SK-N-SH (cell line): ENCODE measurements at regions not wholly inside any gene's neighbourhood (a gene's known extent, or its start where the extent isn't known, plus 50 kb on each side); places are given as distances from the start of the nearest gene placed in this dataset.

Experiments used
- CTCF ChIA-PET: fragments of 300-600, 350-600 bp; formaldehyde crosslinking; extraction: SDS; loops from one replicate; lab custom pipeline; 2021; lab: Yijun Ruan, JAX
- POLR2A ChIA-PET: fragments of 350-600 bp; sonication (Branson Sonifier 250); formaldehyde crosslinking; extraction: SDS; loops from one replicate; lab custom pipeline; 2020; ENCODE audit warnings: antibody characterized with exemption, inconsistent platforms; lab: Yijun Ruan, JAX
- DNase-seq: peaks from one replicate; pipeline ENCODE4 v3.0.0; 2012
- H2AFZ ChIP-seq: fragments of 200-600 bp; sonication (generic); 2 replicates; pipeline ENCODE4 v1.8.1; 2016; ENCODE audit warnings: antibody characterized with exemption, mild to moderate bottlenecking, low read depth
- H3F3A ChIP-seq: fragments of 200-600 bp; sonication (generic); replicated peaks from 2 replicates; pipeline ENCODE3; 2016; ENCODE audit warnings: antibody characterized with exemption, mild to moderate bottlenecking; ENCODE audit not compliant: insufficient read depth
- H3K27ac ChIP-seq, 2 experiments: fragments of 200-500 bp in 1 of 2; fragments of 200-600 bp in 1 of 2; sonication (Bioruptor generic) in 1 of 2; sonication (generic), shearing (Covaris generic) in 1 of 2; 2 replicates each; pipeline versions ENCODE4 v1.5.1 to v1.6.1; 2014 to 2016; ENCODE audit warnings: low read depth in 2 of 2, inconsistent platforms in 1 of 2, low read length in 1 of 2, mild to moderate bottlenecking in 1 of 2, mixed read lengths in 1 of 2
- H3K27me3 ChIP-seq: fragments of 200-600 bp; sonication (generic), shearing (Covaris generic); 2 replicates; pipeline ENCODE4 v1.6.1; 2016; ENCODE audit warnings: mixed run types; ENCODE audit not compliant: insufficient read depth
- H3K36me3 ChIP-seq, 2 experiments: fragments of 200-500 bp in 1 of 2; fragments of 200-600 bp in 1 of 2; sonication (Bioruptor generic) in 1 of 2; sonication (generic) in 1 of 2; replicated peaks in 1 of 2; 2 replicates each; pipeline versions ENCODE3 to v1.5.1; 2014 to 2016; ENCODE audit warnings: low read length in 1 of 2, mild to moderate bottlenecking in 1 of 2; ENCODE audit not compliant: insufficient read depth in 2 of 2, control insufficient read depth in 1 of 2
- H3K4me1 ChIP-seq, 2 experiments: fragments of 200-500 bp in 1 of 2; fragments of 200-600 bp in 1 of 2; sonication (Bioruptor generic) in 1 of 2; sonication (generic), shearing (Covaris generic) in 1 of 2; 2 replicates each; pipeline versions ENCODE4 v1.5.1 to v1.6.1; 2014 to 2016; ENCODE audit warnings: low read depth in 1 of 2, low read length in 1 of 2, mixed run types in 1 of 2; ENCODE audit not compliant: insufficient read depth in 2 of 2, control insufficient read depth in 1 of 2
- H3K4me2 ChIP-seq: fragments of 200-600 bp; sonication (generic), shearing (Covaris generic); 2 replicates; pipeline ENCODE4 v1.6.1; 2017; ENCODE audit warnings: mixed run types
- H3K4me3 ChIP-seq, 2 experiments: fragments of 200-500 bp in 1 of 2; fragments of 200-600 bp in 1 of 2; sonication (Bioruptor generic) in 1 of 2; sonication (generic), shearing (Covaris generic) in 1 of 2; 2 replicates each; pipeline versions ENCODE4 v1.5.1 to v1.8.1; 2014 to 2016; ENCODE audit warnings: low read depth in 2 of 2, inconsistent platforms in 1 of 2, low read length in 1 of 2, mild to moderate bottlenecking in 1 of 2, mixed read lengths in 1 of 2, moderate library complexity in 1 of 2
- H3K79me2 ChIP-seq: fragments of 200-600 bp; sonication (generic); 2 replicates; pipeline ENCODE4 v1.8.1; 2017; ENCODE audit warnings: mild to moderate bottlenecking; ENCODE audit not compliant: insufficient read depth
- H3K9ac ChIP-seq: fragments of 200-600 bp; sonication (generic); 2 replicates; pipeline ENCODE4 v1.6.1; 2017; ENCODE audit warnings: mixed run types
- H3K9me2 ChIP-seq: fragments of 200-600 bp; sonication (generic); 2 replicates; pipeline ENCODE4 v1.6.1; 2017; ENCODE audit warnings: mixed run types
- H3K9me3 ChIP-seq: fragments of 200-600 bp; sonication (generic); 2 replicates; pipeline ENCODE4 v1.6.1; 2017; ENCODE audit warnings: mixed run types, mild to moderate bottlenecking, moderate library complexity
- H4K20me1 ChIP-seq: fragments of 200-600 bp; sonication (generic); 2 replicates; pipeline ENCODE4 v1.6.1; 2017; ENCODE audit warnings: mild to moderate bottlenecking, mixed run types; ENCODE audit not compliant: insufficient read depth
- CHD2 ChIP-seq: fragments of 150-350 bp; IDR thresholded peaks from 2 replicates; pipeline ENCODE4 v1.6.1; 2018; ENCODE audit warnings: low read length; ENCODE audit not compliant: partially characterized antibody
- ELF1 ChIP-seq: IDR thresholded peaks from 2 replicates; pipeline ENCODE4 v1.4.0; 2012
- EP300 ChIP-seq, 2 experiments: IDR thresholded peaks; 2 replicates each; pipeline versions ENCODE4 v1.4.0 to v1.6.1; 2012; ENCODE audit warnings: borderline replicate concordance in 1 of 2, low read depth in 1 of 2, low read length in 1 of 2
- EZH2phosphoT487 ChIP-seq: fragments of 200-600 bp; sonication (generic); IDR thresholded peaks from 2 replicates; pipeline ENCODE4 v1.6.1; 2017; ENCODE audit warnings: low read depth, mixed run types, mild to moderate bottlenecking, antibody characterized with exemption, moderate library complexity, borderline replicate concordance
- FOXM1 ChIP-seq: IDR thresholded peaks from 2 replicates; pipeline ENCODE4 v1.4.0; 2012; ENCODE audit warnings: low read depth, mild to moderate bottlenecking
- GATA2 ChIP-seq: sonication (generic); formaldehyde crosslinking; IDR thresholded peaks from 2 replicates; pipeline ENCODE4 v1.5.0; 2020; ENCODE audit warnings: mild to moderate bottlenecking, missing genetic modification reagents
- MXI1 ChIP-seq: IDR thresholded peaks from 2 replicates; pipeline ENCODE4 v1.6.1; 2012; ENCODE audit warnings: mild to moderate bottlenecking, low read depth, low read length, improper control_type of control experiment
- NRF1 ChIP-seq: IDR thresholded peaks from 2 replicates; pipeline ENCODE4 v1.6.1; 2012; ENCODE audit warnings: low read depth, mild to moderate bottlenecking, low read length
- POLR2AphosphoS5 ChIP-seq: IDR thresholded peaks from 2 replicates; pipeline ENCODE4 v1.6.1; 2012; ENCODE audit warnings: low read depth, low read length
- RAD21 ChIP-seq: IDR thresholded peaks from 2 replicates; pipeline ENCODE4 v1.6.1; 2012; ENCODE audit warnings: mild to moderate bottlenecking, low read length
- SMC3 ChIP-seq: IDR thresholded peaks from 2 replicates; pipeline ENCODE4 v1.6.1; 2012; ENCODE audit warnings: low read depth, low read length, improper control_type of control experiment
- TCF12 ChIP-seq: IDR thresholded peaks from 2 replicates; pipeline ENCODE4 v1.4.0; 2012
- WGBS: methylation state at CpG from one replicate; pipeline ENCODE4 v1.1.6; 2017; ENCODE audit warnings: low lambda C conversion rate; 5-methylcytosine and 5-hydroxymethylcytosine counted together
- TF ChIP-seq, protein P1 (sequence below): IDR thresholded peaks from 2 replicates; pipeline ENCODE4 v1.4.0; 2012; ENCODE audit warnings: low read depth, borderline replicate concordance
- TF ChIP-seq, protein P2 (sequence below): fragments of 150-350 bp; IDR thresholded peaks from 2 replicates; pipeline ENCODE4 v1.6.1; 2017; ENCODE audit warnings: antibody characterized with exemption, low read length, low read depth, borderline replicate concordance
- TF ChIP-seq, protein P3 (sequence below): IDR thresholded peaks from 2 replicates; pipeline ENCODE4 v1.4.0; 2012; ENCODE audit warnings: low read depth, borderline replicate concordance
- TF ChIP-seq, protein P4 (sequence below): IDR thresholded peaks from 2 replicates; pipeline ENCODE4; 2012

DNA sequence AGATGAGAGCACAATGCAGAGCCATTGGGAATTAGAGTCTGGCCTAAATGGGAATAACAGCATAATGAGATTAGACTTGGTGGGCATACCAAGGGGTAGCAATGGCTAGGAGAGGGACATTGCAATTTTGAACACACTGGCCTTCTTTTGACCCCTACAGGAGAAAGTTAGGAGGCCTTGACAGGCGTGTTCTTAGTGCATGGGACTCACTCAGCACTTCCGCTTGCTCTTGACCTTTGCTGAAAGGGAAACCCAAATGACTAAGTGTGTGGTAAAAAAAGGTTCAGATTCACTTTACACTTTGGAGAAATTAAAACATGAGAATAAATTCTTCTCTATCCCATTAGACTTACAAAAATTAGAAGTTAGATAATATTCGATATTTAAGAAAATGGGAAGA, 317.4 kb downstream of the DIPK2A start:
- CTCF ChIA-PET = no interaction called here
- no peaks in the 10 kb centered on the region for H4K20me1 ChIP-seq

DNA sequence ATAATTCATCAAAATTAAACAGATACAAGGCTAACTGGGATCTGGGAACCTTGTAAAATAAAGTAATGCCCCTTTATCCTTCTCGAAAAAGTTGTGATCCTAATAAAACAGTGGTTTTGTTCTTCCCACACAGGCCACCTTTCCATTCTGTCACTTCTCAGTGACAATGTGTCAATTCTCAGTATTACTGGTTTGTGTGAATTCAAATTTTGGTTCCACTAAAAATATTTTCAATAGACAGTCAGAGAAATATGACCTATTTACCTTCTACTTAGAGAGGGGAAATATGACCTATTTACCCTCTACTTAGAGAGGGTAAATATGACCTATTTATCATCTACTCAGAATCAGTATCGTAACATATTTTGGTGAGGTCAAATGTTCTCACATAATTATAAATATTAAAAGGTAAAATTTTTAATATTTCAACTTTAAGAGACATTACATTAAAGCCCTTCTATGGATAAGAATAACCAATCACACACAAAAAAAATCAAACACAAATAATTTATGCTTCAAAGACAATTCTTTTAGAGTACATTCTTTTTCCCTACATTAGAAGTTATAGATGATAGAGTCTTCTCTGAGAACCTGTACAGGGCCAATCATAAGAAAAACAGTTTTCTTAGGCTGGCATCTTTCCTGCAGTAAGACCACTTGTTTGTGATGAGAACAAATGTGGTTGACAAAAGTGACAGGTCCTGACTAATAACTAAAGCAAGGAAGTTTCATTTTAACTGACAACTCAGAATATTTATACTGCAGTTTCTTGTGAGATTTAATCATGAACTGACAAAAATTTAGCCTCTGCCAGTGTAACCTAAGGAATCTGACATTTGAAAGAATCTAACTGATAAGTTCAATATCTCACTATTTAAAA, 323.3 kb downstream of the DIPK2A start:
- Histone ChIP-seq H3K4me2 (no peak overlapping the region), H3F3A (no peaks in the 10 kb centered on the region), H3K9me3 (no peaks in the 10 kb centered on the region), H3K9me2 (no peaks in the 10 kb centered on the region), H3K27ac (no peak overlapping the region), H3K4me1 (no peaks in the 10 kb centered on the region), H4K20me1 (no peaks in the 10 kb centered on the region), H3K4me3 (no peak overlapping the region), H2AFZ (no peak overlapping the region)
- TF ChIP-seq FOXM1 = no peak
- TF ChIP-seq NRF1 = no peak
- TF ChIP-seq, protein P1, sequence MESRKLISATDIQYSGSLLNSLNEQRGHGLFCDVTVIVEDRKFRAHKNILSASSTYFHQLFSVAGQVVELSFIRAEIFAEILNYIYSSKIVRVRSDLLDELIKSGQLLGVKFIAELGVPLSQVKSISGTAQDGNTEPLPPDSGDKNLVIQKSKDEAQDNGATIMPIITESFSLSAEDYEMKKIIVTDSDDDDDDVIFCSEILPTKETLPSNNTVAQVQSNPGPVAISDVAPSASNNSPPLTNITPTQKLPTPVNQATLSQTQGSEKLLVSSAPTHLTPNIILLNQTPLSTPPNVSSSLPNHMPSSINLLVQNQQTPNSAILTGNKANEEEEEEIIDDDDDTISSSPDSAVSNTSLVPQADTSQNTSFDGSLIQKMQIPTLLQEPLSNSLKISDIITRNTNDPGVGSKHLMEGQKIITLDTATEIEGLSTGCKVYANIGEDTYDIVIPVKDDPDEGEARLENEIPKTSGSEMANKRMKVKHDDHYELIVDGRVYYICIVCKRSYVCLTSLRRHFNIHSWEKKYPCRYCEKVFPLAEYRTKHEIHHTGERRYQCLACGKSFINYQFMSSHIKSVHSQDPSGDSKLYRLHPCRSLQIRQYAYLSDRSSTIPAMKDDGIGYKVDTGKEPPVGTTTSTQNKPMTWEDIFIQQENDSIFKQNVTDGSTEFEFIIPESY = no peak
- no peak for TF ChIP-seq ELF1
- TF ChIP-seq, protein P2, sequence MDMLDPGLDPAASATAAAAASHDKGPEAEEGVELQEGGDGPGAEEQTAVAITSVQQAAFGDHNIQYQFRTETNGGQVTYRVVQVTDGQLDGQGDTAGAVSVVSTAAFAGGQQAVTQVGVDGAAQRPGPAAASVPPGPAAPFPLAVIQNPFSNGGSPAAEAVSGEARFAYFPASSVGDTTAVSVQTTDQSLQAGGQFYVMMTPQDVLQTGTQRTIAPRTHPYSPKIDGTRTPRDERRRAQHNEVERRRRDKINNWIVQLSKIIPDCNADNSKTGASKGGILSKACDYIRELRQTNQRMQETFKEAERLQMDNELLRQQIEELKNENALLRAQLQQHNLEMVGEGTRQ = no peak
- TF ChIP-seq TCF12 = no peak
- no peak for TF ChIP-seq CHD2
- TF ChIP-seq SMC3 = no peak
- TF ChIP-seq MXI1 = no peak
- TF ChIP-seq, all 33 proteins: peak for 0
- H3K9ac ChIP-seq = no peak overlapping the region
- H3K79me2 ChIP-seq = no peaks in the 10 kb centered on the region
- DNase-seq = no peak
- 6% methylated on average over 2 of the region's 2 CpGs for WGBS
- POLR2A ChIA-PET = no interaction called here
- H3K27me3 ChIP-seq = no peaks in the 10 kb centered on the region
- CTCF ChIA-PET = no interaction called here
- H3K36me3 ChIP-seq = no peaks in the 10 kb centered on the region

More for the DNA sequence above, 317.4 kb downstream of the DIPK2A start:
- Histone ChIP-seq H3K36me3 (no peaks in the 10 kb centered on the region), H3K79me2 (no peaks in the 10 kb centered on the region), H3K4me2 (no peak overlapping the region)
- WGBS = 11% methylated on average over 3 of the region's 3 CpGs
- TF ChIP-seq POLR2AphosphoS5 (no peak), EP300 (IDR thresholded peaks at IDR 0.05; ENCODE audit: borderline replicate concordance in 1 of 2, low read depth in 1 of 2, low read length in 1 of 2) (no peak), GATA2 (CRISPR knock-in tag) (no peak), EZH2phosphoT487 (no peak), RAD21 (no peak)
- TF ChIP-seq, protein P3, sequence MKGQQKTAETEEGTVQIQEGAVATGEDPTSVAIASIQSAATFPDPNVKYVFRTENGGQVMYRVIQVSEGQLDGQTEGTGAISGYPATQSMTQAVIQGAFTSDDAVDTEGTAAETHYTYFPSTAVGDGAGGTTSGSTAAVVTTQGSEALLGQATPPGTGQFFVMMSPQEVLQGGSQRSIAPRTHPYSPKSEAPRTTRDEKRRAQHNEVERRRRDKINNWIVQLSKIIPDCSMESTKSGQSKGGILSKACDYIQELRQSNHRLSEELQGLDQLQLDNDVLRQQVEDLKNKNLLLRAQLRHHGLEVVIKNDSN = no peak
- TF ChIP-seq, protein P4, sequence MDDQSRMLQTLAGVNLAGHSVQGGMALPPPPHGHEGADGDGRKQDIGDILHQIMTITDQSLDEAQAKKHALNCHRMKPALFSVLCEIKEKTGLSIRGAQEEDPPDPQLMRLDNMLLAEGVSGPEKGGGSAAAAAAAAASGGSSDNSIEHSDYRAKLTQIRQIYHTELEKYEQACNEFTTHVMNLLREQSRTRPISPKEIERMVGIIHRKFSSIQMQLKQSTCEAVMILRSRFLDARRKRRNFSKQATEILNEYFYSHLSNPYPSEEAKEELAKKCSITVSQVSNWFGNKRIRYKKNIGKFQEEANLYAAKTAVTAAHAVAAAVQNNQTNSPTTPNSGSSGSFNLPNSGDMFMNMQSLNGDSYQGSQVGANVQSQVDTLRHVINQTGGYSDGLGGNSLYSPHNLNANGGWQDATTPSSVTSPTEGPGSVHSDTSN = no peak
- TF ChIP-seq, all 33 proteins: peak for 0
- Histone ChIP-seq H2AFZ (no peak overlapping the region), H3F3A (no peaks in the 10 kb centered on the region), H3K27ac (no peak overlapping the region), H3K9me2 (no peaks in the 10 kb centered on the region), H3K27me3 (no peaks in the 10 kb centered on the region), H3K4me3 (no peak overlapping the region), H3K4me1 (no peaks in the 10 kb centered on the region), H3K9ac (no peak overlapping the region), H3K9me3 (no peaks in the 10 kb centered on the region)
- DNase-seq = no peak
- POLR2A ChIA-PET = no interaction called here
